ENCODE measurements at regions not wholly inside any gene's neighbourhood (a gene's known extent, or its start where the extent isn't known, plus 50 kb on each side); places are given as distances from the start of the nearest gene placed in this dataset.

- no peaks in the 10 kb centered on the region for H3K36me3 ChIP-seq (ENCODE audit: control insufficient read depth in 2 of 2, insufficient read depth in 1 of 2, low read length in 2 of 2)
- TF ChIP-seq ZNF426 (tag by site-specific recombination; IDR thresholded peaks at IDR 0.05): no peak
- no peak for TF ChIP-seq ZSCAN4 (tag by site-specific recombination; IDR thresholded peaks at IDR 0.05)
- TF ChIP-seq ZNF76 (tag by site-specific recombination; IDR thresholded peaks at IDR 0.05; ENCODE audit: borderline replicate concordance, low read depth): no peak
- no peak for TF ChIP-seq KLF9 (tag by site-specific recombination; IDR thresholded peaks at IDR 0.05; ENCODE audit: low read depth)
- TF ChIP-seq ZNF169 (tag by site-specific recombination; IDR thresholded peaks at IDR 0.05): no peak
- TF ChIP-seq ZNF398 (tag by site-specific recombination; IDR thresholded peaks at IDR 0.05): no peak
- no peak for TF ChIP-seq ZEB2 (tag by site-specific recombination; IDR thresholded peaks at IDR 0.05)
- no peak for TF ChIP-seq ZNF580 (tag by site-specific recombination; IDR thresholded peaks at IDR 0.05)
- H3K4me3 ChIP-seq (ENCODE audit: low read depth, low read length): no peak overlapping the region
- CTCF ChIA-PET: interaction anchor here (0.6 to 0.8 kb wide), 3 partner anchors 55 to 1866 kb away, joined by 3 to 5 read pairs (median 3); no protein-coding TSS in a partner anchor
- POLR2A ChIA-PET: no interaction called here
- H3K9me3 ChIP-seq (ENCODE audit: control insufficient read depth, insufficient read depth, low read depth, low read length): no peaks in the 10 kb centered on the region
- H3K4me1 ChIP-seq (ENCODE audit: control insufficient read depth, insufficient read depth, low read length): peaks cover 6% of the 10 kb centered on the region
- no peak overlapping the region for H3K27ac ChIP-seq (ENCODE audit: extremely low read depth, low read depth, low read length)
These were observed 145.2 kb upstream of the PFKP start for GRCh38 chr10:2921956-2922680.

- TF ChIP-seq ZSCAN5A (tag by site-specific recombination; IDR thresholded peaks at IDR 0.05): no peak
- no peak for TF ChIP-seq ZNF549 (tag by site-specific recombination; IDR thresholded peaks at IDR 0.05)
- no peak for TF ChIP-seq ZNF777 (tag by site-specific recombination; IDR thresholded peaks at IDR 0.05; ENCODE audit: borderline replicate concordance)
- no peak for TF ChIP-seq ZNF548 (tag by site-specific recombination; IDR thresholded peaks at IDR 0.05)
- no peak for TF ChIP-seq ZNF521 (tag by site-specific recombination; IDR thresholded peaks at IDR 0.05)
- no peak for TF ChIP-seq ZNF664 (tag by site-specific recombination; IDR thresholded peaks at IDR 0.05)
- no peak for TF ChIP-seq IKZF3 (tag by site-specific recombination; IDR thresholded peaks at IDR 0.05)
- TF ChIP-seq MZF1 (tag by site-specific recombination; IDR thresholded peaks at IDR 0.05; ENCODE audit: borderline replicate concordance): no peak
- TF ChIP-seq KLF9 (tag by site-specific recombination; IDR thresholded peaks at IDR 0.05; ENCODE audit: low read depth): no peak
- TF ChIP-seq ZNF707 (tag by site-specific recombination; IDR thresholded peaks at IDR 0.05): no peak
- TF ChIP-seq ZNF560 (tag by site-specific recombination; IDR thresholded peaks at IDR 0.05; ENCODE audit: borderline replicate concordance): no peak
- TF ChIP-seq MEIS1 (CRISPR knock-in tag; IDR thresholded peaks at IDR 0.05; ENCODE audit: borderline replicate concordance): no peak
- Histone ChIP-seq H3K9me3 (ENCODE audit: control insufficient read depth, insufficient read depth, low read depth, low read length) (no peaks in the 10 kb centered on the region), H3K4me3 (ENCODE audit: low read depth, low read length) (no peak overlapping the region), H3K4me1 (ENCODE audit: control insufficient read depth, insufficient read depth, low read length) (peaks cover 2% of the 10 kb centered on the region; the same call in 1 of the 2 replicates), H3K36me3 (ENCODE audit: control insufficient read depth in 2 of 2, insufficient read depth in 1 of 2, low read length in 2 of 2) (no peaks in the 10 kb centered on the region), H3K27ac (ENCODE audit: extremely low read depth, low read depth, low read length) (no peak overlapping the region)
- ChIA-PET POLR2A (no interaction called here), CTCF (interaction anchor here (1.4 kb wide), 1 partner anchor 123 kb away, joined by 12 read pairs; no protein-coding TSS in a partner anchor)
These were observed 146.7 kb upstream of the PFKP start for GRCh38 chr10:2920637-2921036.
